M059J (cell line): ENCODE measurements at regions not wholly inside any gene's neighbourhood (a gene's known extent, or its start where the extent isn't known, plus 50 kb on each side); places are given as distances from the start of the nearest gene placed in this dataset.
A peak's percentile ranks its signal among the peaks of the same experiment; 100 is the strongest.
"Not testable (repeated sequence)": the region's sequence is repeated elsewhere in the genome, so short reads cannot be mapped to it uniquely, and the experiment has no call there.

ENCODE experiments used
- DNase-seq: peaks from one replicate; pipeline ENCODE4 v3.0.0-alpha.2; 2012; ENCODE audit warnings: low read depth

DNA sequence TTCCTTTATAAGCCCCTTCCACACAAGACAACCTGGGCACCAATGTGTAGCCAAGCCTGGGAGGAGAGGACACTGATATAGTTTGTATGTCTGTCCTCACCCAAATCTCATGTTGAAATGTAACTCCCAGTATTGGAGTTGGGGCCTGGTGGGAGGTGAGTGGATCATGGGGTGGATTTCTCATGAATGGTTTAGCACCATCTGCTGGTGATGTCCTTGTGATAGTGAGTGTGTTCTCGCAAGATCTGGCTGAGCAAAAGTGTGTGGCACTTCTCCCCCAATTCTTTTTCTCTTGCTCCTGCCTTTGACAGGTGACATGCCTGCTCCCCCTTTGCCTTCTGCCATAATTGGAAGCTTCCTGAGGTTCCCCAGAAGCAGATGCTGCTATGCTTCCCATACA is 135.8 kb downstream of the USP31 start:
- DNase-seq: peak; percentile 6

DNA sequence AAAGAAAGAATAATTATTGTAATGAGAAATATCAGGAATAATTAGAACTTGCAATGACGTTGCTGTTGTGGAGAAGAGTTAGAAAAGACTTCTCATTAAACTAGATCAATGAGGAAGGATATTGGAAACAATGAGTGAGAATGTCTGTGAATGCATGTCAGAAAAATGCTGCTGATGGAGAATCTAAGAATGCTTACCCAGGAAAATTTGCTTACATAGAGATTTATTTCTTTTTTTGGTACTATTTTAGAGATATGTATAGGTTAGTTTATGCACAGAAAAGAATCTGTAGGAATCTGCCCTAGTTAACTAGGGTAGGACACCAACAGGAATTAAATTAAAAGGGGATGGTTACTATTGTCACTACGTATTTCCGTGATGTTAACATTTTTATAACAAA is 140.2 kb downstream of the USP31 start:
- DNase-seq: no peak

DNA sequence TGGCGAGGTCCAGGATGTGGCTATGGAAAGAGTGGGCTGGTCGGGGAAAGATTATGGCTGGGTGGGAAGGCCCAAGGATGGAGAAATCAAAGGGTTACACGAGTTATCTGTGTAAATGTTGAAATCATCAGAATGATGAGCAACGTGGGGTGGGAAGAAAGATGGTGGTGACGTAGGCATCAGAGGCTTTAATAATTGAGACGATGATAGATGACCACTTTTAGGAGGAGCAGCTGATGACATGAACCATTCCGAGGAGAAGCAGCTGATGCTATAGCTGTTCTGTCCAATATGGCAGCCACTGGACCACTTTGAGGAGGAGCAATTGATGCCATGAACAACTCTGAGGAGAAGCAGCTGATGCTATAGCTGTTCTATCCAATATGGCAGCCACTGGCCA is 141.2 kb downstream of the USP31 start:
- DNase-seq: no peak

DNA sequence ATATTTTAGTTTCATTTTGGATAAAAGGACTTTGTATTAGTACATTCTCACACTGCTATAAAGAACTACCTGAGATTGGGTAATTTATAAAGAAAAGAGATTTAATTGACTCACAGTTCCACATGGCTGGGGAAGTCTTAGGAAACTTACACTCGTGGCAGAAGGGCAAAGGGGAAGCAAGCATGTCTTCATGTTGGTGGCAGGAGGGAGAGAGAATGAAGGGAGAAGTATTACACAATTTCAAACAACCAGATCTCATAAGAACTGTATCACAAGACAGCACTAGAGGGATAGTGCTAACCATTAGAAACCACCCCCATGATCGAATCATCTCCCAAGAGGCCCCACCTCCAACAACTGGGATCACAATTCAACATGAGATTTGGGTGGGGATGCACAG is 142.9 kb downstream of the USP31 start:
- DNase-seq: no peak

DNA sequence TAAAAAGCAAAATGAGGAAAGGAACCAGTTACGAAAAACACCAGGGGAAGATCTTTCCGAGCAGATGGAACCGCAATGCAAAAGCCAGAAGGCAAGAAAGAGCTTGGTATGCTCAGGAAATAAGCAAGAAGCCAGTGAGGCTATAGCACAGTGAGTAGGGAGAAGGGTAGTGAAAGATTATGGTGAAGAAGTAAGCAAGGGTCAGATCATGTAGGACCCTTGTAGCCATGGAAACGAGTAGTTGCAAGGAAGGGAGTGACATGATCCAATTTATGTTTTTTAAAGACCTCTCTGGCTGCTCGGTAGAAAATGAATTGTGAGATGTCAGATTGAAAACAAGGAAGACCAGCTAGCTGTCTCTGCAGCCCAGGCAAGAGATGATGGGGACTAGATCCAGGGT is 143.3 kb downstream of the USP31 start:
- DNase-seq: no peak

DNA sequence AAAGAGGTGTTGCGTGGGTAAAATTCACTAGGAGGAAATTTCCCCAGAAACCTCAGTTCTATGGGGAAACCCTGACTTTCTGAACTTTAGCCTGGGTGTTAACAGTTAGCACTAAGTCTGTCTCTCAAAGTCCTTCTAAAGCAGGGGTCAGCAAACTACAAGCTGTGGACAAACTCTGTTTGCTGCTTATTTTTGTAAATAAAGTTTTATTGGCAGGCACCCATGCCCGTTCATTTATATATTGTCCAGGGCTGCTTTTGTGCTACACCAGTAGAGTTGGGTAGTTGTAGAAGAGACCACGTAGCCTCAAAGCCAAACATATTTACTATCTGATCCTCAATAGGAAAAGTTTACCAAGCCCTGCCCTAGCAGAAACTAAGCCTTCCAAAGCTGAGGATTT is 159.7 kb downstream of the USP31 start:
- no peak for DNase-seq

DNA sequence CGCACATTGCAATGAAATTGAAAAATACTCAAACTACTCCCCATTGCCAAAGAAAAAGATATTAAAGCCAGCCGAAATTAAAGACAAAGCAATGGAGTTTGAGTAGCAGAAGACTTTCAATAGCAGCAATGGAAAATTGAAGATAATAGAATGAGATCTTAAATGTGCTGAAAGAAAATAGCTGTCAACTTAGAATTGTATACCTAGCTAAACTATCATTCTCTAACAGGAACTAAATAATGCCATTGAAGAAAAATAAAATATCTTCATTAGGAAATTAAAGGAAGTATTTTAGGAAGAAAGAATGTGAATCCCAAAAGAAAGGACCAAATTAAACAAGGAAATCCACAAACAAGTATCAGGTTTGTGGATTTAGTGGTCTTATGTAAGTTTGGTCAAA is 165.6 kb downstream of the USP31 start:
- DNase-seq: no peak

DNA sequence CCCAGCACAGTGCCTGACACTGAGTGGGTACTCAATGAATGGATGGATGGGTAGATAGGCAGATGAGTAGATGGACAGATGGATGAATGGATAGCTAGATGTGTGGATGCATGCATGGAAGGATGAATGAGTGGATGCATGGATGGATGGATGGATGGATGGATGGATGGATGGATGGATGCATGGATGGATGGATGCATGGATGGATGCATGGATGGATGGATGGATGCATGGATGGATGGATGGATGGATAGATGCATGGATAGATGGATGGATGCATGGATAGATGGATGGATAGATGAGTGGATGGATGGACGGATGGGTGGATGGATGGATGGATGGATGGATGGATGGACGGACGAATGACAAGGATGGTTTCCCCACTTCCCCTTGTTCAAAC is 166.6 kb downstream of the HS3ST2 start:
- not testable (repeated sequence) for DNase-seq

DNA sequence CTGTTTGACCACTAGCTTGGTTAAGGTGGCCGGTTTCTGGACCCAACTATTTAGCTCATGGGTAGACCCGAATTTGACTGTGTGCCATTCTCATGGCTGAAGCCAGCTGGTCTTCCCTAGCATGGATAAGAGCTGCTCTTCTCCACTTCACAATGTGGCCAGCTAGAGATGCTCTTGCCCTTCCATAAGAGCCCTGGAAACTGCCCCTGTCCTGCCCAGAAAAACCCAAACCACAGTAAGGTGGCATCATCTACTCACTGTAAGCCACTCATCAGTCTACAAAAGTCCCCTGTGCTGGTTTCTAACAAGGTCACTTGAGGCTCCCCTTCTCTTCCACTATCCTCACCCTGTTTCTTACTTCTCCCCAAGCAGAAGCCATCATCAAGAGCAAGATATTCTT is 165.1 kb downstream of the HS3ST2 start:
- no peak for DNase-seq

DNA sequence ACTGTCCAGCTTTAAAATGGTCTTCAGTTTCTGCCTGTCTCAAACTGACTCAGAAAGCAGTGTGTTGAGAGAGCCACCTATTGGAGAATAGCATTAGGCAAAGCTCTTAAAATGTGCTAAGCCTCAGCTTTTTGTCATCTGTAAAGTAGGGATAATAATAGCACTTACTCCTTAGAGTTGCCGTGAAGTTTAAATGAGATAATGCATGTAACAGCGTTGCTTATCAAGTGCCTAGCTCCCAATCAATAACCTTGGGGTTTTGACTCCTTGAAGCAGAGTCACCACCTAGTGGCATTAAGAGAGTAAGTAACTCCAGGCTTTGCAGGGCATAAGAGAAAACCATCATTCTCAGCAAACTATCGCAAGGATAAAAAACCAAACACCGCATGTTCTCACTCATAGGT is 163.3 kb downstream of the HS3ST2 start:
- peak; percentile 4 for DNase-seq

DNA sequence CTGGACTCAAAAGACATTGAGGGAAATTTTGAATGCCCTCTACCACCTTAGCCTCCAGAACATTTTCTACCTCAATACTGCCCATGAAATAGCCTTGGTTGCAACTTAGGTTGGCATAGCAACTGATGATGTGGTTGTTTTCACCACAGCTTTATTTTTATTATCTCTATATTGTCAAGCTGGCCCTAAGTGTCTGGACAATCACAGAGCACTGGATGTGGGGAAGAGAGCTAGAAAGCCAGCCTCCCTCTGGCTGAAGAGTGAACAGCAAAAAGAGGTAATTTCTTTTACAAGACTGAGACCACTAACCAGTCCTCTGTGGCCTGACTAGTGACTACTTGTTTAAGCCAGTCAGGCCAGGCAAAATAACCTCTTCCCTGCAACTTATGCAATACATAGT is 159.6 kb downstream of the HS3ST2 start:
- no peak for DNase-seq

DNA sequence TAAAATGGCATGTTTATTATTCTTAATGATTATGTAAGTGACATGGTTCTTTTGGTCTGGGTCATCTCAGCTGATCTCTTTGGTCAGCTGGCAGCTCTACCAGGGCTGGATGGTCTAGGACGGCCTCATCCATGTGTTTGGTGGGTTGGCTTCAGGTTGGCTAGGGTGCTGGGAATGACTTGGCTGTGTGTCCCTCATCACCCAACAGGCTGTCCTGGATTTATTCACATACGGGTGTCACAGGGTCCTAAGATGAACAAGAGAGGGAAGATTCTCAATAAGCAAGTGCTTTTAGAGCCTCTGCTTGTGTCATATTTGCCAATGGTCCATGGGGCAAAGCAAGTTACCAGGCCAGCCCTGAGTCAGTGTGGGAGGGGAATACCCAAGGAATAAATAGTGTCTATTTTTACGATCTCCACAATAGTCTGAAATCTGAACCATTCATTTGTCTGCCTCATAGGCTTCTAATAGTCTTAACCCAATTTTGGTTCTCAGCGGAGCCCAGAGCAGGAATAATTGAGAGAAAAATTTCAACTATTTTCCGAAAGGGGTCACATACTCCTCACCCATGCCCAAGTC is 157.5 kb downstream of the HS3ST2 start:
- DNase-seq: no peak

DNA sequence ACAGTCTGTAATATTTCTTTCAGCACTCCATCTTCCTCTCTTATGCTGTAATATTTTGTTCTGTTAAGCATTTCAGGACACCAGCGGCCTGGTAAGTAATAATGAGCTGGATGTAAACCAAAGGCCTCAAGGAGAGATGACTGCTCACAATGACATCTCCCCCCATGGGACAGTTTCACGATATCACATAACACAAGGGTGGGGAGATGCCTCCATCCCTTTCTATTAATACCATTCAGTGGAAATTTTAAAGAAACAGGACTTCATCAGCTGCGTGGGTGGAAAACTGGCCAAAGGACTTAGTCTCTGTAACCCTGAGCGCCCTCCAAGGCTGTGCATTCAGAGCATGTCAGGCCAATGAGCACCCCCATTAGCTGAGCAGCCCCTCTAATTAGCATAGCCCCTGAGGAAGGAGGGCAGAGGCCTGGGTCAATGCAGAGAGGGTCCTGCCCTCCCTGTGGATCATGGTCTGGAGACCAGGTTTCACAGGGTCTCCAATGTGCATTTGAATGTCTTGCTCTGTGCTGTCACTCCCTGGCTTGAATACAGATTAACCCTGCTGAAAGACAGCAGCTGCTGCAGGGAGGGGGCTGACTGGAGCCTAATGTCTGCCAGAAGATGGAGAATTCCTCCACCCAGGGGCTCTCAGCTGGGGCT is 156.4 kb downstream of the HS3ST2 start:
- DNase-seq: no peak

DNA sequence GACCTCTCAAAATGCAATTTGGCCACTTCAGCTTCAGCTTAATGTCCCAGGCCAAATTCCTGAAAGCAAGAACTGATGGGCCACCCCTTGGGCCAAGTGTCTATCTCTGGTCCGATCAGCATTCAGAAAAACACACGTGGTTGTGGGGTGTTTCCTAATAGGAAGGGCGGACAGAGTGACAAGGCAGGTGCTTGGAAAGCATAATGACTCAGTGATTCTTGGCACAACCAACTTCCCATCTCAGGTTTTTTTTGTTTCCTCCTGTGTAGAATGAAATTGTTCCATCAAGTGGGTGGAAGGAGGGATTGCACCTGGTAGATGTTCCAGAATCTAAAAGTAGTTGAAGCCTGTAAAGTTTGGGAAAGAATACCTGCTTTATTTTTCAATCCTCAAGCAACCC is 155.6 kb downstream of the HS3ST2 start:
- no peak for DNase-seq

DNA sequence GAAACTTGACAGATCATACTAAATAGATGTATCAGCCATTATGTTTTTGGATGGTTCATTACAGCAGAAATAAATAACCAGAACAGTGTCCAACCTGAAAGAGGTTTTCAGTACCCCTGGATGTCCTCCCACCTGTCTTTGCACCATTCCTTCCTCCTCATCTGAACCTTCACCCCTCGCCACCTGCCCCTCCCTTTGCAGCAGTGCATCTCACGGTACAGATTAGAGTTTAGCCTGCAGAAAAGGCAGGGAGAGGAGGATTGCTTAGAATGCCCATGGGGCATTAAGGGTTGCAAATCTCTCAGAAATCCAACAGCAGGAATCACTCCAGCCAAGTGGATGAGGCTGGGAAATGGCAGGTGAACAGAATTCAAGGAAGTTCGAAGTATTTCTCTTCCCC is 155.0 kb downstream of the HS3ST2 start:
- DNase-seq: no peak

DNA sequence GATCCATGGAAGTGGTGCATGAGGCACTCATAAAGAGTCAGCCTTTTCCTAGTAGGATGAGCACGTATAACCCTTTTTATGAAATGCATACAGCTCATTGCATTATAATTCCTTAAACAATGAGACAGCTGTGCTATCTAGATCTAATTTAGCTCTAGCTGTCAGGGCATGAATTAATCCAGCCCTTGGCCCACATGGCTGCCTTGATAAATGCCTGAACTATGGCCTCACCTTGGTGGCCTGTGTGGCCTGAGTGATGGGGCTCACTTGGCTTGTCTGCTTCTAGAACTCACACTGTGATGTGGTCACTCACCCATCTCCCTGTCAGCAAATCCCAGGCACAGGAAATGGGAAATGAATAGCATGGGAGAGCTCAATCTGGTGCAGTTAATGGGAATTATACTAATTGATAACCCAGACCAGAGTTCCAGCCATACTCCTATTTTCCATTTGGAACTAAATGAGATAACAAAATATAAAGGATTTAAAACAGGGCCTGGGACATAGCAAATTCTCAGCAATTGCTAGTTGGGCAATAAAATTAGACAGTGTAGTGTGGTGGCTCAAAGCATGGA is 153.6 kb downstream of the HS3ST2 start:
- no peak for DNase-seq
